ENCODE measurements at regions not wholly inside any gene's neighbourhood (a gene's known extent, or its start where the extent isn't known, plus 50 kb on each side); places are given as distances from the start of the nearest gene placed in this dataset.

DNA sequence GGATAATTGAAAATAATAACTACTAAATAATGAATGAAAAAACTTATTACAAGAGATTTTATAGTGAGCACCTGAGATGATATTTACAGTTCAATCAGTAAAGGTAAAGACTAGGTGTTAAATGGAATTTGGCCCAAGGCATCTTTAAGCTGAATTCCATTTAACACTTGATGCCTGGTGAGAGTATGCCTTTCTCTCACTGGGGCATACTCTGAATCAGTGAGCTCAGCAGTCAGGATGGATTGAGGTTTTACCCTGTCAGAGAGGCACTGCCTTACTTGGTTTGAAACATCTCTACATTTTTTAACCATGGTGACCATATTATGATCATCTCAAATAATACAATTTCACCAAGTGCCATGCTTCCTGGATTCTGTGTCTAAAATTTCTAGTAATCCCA is 1416.3 kb downstream of the MAT2B start:
- no peak overlapping the region for H3K27ac ChIP-seq (ENCODE audit: control insufficient read depth, insufficient read depth)
- H3K4me2 ChIP-seq (ENCODE audit: control insufficient read depth, insufficient read depth) = no peak overlapping the region
- in situ Hi-C loops (cut with MboI) (no loop called here), intact Hi-C loops (cut with micrococcal nuclease; ENCODE audit: unreplicated experiment) (no loop called here)
- no peak overlapping the region for H2AFZ ChIP-seq (ENCODE audit: control insufficient read depth, low read depth, low read length)
- no TSS peak for BruUV-seq (replicated peaks)
- H3K27me3 ChIP-seq (replicated peaks in 1 of 2; ENCODE audit: control insufficient read depth in 2 of 2, insufficient read depth in 2 of 2, low read length in 1 of 2) = no peaks in the 10 kb centered on the region
- CTCF ChIA-PET = no interaction called here
- DNase-seq (ENCODE audit: low read depth, low spot score) (no peak), FAIRE-seq (no peak), ATAC-seq (no peak)
- H3K4me1 ChIP-seq (ENCODE audit: control insufficient read depth, insufficient read depth, low read length) = no peaks in the 10 kb centered on the region
- H3K9me3 ChIP-seq (replicated peaks; ENCODE audit: control insufficient read depth, insufficient read depth, low read length) = no peaks in the 10 kb centered on the region
- H3K79me2 ChIP-seq (ENCODE audit: control insufficient read depth, insufficient read depth, low read length) = no peaks in the 10 kb centered on the region
- SMC1A ChIA-PET (ENCODE audit: uncharacterized antibody, unreplicated experiment) = no interaction called here
- no peak overlapping the region for H3K9ac ChIP-seq (ENCODE audit: control insufficient read depth, insufficient read depth, low read length)
- POLR2A ChIA-PET = no interaction called here
- RAD21 ChIA-PET (ENCODE audit: unreplicated experiment) = no interaction called here
- H4K20me1 ChIP-seq (ENCODE audit: control insufficient read depth, insufficient read depth) = no peaks in the 10 kb centered on the region
- TF ChIP-seq ZNF384 (IDR thresholded peaks at IDR 0.05; ENCODE audit: borderline replicate concordance, low read depth, low read length) = no peak
- no peak for TF ChIP-seq IKZF2 (IDR thresholded peaks at IDR 0.05)
- no peak for TF ChIP-seq ZSCAN29 (IDR thresholded peaks at IDR 0.05)
- no peak for TF ChIP-seq MEF2A (IDR thresholded peaks at IDR 0.05; ENCODE audit: insufficient read depth, low read depth, low read length)
- TF ChIP-seq TCF3 (IDR thresholded peaks at IDR 0.05; ENCODE audit: borderline replicate concordance, insufficient read depth, low read depth, low read length) = no peak
- TF ChIP-seq NR2F1 (conservative IDR thresholded peaks at IDR 0.05) = no peak
- TF ChIP-seq, protein P1, sequence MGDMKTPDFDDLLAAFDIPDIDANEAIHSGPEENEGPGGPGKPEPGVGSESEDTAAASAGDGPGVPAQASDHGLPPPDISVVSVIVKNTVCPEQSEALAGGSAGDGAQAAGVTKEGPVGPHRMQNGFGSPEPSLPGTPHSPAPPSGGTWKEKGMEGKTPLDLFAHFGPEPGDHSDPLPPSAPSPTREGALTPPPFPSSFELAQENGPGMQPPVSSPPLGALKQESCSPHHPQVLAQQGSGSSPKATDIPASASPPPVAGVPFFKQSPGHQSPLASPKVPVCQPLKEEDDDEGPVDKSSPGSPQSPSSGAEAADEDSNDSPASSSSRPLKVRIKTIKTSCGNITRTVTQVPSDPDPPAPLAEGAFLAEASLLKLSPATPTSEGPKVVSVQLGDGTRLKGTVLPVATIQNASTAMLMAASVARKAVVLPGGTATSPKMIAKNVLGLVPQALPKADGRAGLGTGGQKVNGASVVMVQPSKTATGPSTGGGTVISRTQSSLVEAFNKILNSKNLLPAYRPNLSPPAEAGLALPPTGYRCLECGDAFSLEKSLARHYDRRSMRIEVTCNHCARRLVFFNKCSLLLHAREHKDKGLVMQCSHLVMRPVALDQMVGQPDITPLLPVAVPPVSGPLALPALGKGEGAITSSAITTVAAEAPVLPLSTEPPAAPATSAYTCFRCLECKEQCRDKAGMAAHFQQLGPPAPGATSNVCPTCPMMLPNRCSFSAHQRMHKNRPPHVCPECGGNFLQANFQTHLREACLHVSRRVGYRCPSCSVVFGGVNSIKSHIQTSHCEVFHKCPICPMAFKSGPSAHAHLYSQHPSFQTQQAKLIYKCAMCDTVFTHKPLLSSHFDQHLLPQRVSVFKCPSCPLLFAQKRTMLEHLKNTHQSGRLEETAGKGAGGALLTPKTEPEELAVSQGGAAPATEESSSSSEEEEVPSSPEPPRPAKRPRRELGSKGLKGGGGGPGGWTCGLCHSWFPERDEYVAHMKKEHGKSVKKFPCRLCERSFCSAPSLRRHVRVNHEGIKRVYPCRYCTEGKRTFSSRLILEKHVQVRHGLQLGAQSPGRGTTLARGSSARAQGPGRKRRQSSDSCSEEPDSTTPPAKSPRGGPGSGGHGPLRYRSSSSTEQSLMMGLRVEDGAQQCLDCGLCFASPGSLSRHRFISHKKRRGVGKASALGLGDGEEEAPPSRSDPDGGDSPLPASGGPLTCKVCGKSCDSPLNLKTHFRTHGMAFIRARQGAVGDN (IDR thresholded peaks at IDR 0.05) = no peak
- TF ChIP-seq, protein P2, sequence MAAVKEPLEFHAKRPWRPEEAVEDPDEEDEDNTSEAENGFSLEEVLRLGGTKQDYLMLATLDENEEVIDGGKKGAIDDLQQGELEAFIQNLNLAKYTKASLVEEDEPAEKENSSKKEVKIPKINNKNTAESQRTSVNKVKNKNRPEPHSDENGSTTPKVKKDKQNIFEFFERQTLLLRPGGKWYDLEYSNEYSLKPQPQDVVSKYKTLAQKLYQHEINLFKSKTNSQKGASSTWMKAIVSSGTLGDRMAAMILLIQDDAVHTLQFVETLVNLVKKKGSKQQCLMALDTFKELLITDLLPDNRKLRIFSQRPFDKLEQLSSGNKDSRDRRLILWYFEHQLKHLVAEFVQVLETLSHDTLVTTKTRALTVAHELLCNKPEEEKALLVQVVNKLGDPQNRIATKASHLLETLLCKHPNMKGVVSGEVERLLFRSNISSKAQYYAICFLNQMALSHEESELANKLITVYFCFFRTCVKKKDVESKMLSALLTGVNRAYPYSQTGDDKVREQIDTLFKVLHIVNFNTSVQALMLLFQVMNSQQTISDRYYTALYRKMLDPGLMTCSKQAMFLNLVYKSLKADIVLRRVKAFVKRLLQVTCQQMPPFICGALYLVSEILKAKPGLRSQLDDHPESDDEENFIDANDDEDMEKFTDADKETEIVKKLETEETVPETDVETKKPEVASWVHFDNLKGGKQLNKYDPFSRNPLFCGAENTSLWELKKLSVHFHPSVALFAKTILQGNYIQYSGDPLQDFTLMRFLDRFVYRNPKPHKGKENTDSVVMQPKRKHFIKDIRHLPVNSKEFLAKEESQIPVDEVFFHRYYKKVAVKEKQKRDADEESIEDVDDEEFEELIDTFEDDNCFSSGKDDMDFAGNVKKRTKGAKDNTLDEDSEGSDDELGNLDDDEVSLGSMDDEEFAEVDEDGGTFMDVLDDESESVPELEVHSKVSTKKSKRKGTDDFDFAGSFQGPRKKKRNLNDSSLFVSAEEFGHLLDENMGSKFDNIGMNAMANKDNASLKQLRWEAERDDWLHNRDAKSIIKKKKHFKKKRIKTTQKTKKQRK (IDR thresholded peaks at IDR 0.05; ENCODE audit: low read depth, low read length) = no peak
- no peak for TF ChIP-seq NFYA (IDR thresholded peaks at IDR 0.05; ENCODE audit: borderline replicate concordance, low read depth, low read length)
- no peak for TF ChIP-seq RAD51 (IDR thresholded peaks at IDR 0.05)
- no peak for TF ChIP-seq RFX5 (IDR thresholded peaks at IDR 0.05; ENCODE audit: low read depth, low read length)
- TF ChIP-seq KAT2A (conservative IDR thresholded peaks at IDR 0.05; ENCODE audit: control insufficient read depth, low read depth, low read length) = no peak
- no peak for TF ChIP-seq STAT1 (conservative IDR thresholded peaks at IDR 0.05)
- no peak overlapping the region for H3K4me3 ChIP-seq
- no peaks in the 10 kb centered on the region for H3K36me3 ChIP-seq (ENCODE audit: control insufficient read depth in 2 of 2, insufficient read depth in 2 of 2, low read length in 1 of 2)

Measured in GM12878 (cell line).